Eye (tissue), 1 donor: ENCODE measurements at regions not wholly inside any gene's neighbourhood (a gene's known extent, or its start where the extent isn't known, plus 50 kb on each side); places are given as distances from the start of the nearest gene placed in this dataset.
"Not testable (repeated sequence)": the region's sequence is repeated elsewhere in the genome, so short reads cannot be mapped to it uniquely, and the experiment has no call there.

Experiments used
- DNase-seq: peaks from one replicate; pipeline ENCODE4 v3.0.0-alpha.2; 2015

DNA sequence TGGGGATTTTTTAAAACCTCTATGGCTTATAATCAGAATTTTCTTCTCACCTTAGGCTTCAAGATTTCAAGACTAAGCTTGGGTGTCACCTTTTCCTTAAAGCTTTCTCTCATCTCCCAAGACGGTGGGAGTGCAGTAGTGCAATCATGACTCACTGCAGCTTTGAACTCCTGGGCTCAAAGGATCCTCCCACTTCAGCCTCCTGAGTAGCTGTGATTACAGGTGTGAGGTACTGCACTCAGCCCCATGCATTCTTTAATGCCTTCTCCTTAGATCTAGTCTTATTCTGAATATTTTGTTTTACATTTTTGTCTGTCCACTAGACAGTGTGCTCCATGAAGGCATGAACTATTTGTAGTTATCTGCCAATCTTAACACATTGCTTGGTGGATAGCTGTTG is 55.7 kb upstream of the FAT3 start:
- no peak for DNase-seq

DNA sequence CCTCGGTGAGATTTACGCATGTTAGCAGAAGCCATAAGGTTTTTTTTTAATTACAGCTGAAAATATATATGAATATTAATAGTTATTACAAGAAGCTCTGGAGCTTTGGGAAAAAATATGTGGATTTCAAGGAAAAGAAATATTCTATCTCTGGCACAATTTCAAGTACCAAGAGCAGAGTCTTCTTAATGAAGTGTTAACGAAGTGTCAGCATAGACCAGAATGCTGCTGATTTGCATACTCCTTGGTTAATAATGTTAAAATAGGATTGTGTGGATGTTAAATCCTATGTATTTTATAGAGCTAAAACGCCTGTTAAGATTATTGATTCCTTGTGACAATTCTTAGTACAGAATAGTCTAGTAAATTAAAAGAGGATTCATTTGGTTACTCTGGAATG is 57.0 kb upstream of the FAT3 start:
- no peak for DNase-seq

GRCh38 chr11:92166335-92166734 is 58.3 kb upstream of the FAT3 start:
- DNase-seq, result no peak

- DNase-seq, result no peak
Observed at GRCh38 chr11:92163879-92164278, 60.7 kb upstream of the FAT3 start.

- DNase-seq, result no peak
Observed at GRCh38 chr11:92162776-92163175, 61.8 kb upstream of the FAT3 start.

DNA sequence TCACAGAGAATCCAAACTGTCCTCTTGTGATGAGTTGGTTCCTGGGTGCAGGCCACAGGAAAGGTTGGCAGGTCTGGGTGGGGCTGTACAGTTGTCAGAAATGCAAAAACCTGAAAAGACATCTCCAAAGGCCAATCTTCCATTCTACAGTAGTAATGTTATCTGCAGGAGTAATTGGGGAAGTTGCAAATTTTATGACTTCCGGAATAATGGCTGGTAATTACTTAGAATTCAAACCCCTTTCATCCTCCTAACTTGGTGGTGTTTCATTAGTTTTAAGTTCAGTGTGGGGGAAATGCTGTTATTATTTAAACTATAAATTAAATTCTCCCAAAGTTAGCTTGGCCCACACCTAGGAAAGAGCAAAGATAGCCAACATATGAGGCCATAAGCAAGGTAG is 64.7 kb upstream of the FAT3 start:
- no peak for DNase-seq

DNA sequence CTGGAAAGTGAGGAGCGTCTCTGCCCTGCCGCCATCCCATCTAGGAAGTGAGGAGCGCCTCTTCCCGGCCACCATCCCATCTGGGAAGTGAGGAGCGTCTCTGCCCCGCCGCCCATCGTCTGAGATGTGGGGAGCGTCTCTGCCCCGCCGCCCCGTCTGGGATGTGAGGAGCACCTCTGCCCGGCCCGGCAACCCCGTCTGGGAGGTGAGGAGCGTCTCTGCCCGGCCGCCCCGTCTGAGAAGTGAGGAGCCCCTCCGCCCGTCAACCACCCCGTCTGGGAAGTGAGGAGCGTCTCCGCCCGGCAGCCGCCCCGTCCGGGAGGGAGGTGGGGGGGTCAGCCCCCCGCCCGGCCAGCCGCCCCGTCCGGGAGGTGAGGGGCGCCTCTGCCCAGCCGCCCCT is 67.2 kb upstream of the FAT3 start:
- not testable (repeated sequence) for DNase-seq

DNA sequence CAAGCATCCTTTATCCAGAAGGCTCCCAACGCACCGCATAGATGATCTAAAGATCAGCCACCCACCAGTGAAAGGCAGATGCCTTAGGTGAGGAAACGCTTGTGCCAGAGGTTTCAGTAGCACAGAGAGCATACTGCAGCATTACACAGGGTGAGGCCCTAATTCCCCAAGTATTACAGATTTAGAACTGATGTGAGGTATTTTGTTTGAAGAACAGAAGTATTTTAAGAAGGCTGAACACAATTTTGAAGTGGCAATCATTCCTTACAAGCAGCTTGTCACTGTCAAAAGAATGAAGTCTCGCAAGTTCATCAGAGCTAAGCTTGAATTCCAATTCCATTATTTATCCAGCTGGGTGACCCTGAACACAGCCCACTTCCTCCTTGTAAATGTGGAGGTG is 70.0 kb upstream of the FAT3 start:
- peak; percentile 6 for DNase-seq

- DNase-seq, result no peak
Observed at GRCh38 chr11:92154110-92154509, 70.5 kb upstream of the FAT3 start.

- no peak for DNase-seq
Observed at GRCh38 chr11:92153542-92153941, 71.1 kb upstream of the FAT3 start.

GRCh38 chr11:92152245-92152644 is 72.4 kb upstream of the FAT3 start:
- no peak for DNase-seq

GRCh38 chr11:92149996-92150395 is 74.6 kb upstream of the FAT3 start:
- no peak for DNase-seq

- DNase-seq, result no peak
Observed at GRCh38 chr11:92141725-92142124, 82.9 kb upstream of the FAT3 start.

DNA sequence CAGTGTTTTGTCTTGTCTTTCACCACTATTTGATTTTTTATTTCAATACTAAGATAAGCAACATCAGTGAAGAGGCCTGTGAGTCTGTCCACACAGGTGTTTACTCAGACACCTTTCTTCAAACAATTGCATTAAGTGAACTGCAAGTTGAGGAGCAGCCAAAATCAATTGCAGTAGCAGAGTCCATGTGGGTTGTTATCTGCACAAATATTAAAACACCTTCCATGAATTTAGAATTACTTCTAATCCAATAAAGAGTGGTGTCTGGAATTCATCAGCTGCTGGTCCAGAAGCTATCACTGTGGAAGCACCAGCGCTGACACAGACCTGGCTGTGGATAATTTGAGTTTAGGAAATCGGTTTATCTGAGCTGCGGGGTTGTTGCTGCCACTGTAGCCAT is 83.5 kb upstream of the FAT3 start:
- DNase-seq, result no peak

GRCh38 chr11:92140021-92140420 is 84.6 kb upstream of the FAT3 start:
- DNase-seq, result no peak

DNA sequence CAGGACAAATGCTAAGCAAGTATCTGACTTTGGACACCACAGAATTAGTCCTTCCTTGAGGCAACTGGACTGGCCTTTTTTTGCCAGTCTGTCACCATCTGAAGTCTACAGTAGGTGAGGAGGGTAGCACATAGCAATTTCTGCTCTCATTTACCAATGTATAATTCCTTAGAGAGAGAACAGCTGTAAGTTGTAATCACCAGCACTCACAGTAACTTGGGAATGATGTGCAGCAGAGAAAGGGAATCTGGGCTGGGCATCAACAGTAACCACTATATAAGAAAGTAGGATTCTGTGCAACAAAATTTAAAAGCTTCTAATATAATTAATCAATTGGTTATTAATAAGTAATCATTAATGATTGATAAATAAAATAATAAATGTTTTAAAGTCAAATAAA is 86.3 kb upstream of the FAT3 start:
- DNase-seq, result no peak

- DNase-seq, result no peak
Observed at GRCh38 chr11:92137747-92138146, 86.9 kb upstream of the FAT3 start.

- no peak for DNase-seq
Observed at GRCh38 chr11:92136797-92137196, 87.8 kb upstream of the FAT3 start.

DNA sequence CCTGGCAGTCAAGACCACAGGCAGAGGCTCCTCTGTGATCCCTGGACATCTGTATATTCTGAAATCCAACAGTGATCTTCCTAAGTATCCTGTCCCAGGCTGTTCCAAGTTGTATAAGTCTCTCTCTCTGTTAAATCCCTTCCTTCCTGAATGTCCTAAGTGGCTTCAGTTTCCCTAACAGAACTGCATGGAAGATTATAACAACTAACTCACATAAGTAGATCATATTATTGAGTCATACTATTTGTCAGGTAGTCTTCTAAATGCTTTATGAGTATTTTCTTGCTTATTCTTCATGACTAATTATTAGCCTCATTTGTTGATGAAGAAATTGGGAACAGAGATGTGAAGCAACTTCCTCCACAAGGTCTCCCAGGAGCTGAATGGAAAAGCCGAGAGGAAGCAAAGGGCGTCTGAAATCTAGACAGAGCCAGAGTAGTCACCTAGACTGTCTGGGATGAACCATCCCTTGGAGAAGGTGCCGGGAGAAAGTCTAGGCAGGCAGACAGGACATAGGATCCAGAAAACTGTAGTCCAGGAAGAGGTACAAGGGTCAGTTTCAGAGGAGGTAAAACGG is 93.2 kb upstream of the FAT3 start:
- DNase-seq, result no peak

GRCh38 chr11:92130421-92130831 is 94.2 kb upstream of the FAT3 start:
- no peak for DNase-seq

DNA sequence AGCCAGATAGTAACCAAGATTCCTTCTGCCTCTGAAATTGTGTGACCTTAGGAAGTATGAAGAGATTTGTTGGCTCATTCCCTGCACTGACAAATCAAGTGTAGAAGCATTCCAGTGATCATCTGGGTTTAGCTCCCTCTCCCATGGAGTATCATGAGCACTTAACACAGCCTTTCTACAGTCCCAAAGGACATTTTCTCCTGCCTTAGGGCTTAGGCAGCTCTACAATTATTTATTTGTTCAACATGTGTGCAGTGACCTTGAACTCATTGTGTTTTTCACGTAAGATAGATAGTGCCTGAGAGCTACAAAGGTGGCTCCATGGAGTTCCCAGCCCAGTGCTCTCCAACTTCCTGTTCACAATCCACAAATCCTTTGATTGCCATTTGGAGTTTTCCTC is 94.8 kb upstream of the FAT3 start:
- DNase-seq, result peak; percentile 71

DNA sequence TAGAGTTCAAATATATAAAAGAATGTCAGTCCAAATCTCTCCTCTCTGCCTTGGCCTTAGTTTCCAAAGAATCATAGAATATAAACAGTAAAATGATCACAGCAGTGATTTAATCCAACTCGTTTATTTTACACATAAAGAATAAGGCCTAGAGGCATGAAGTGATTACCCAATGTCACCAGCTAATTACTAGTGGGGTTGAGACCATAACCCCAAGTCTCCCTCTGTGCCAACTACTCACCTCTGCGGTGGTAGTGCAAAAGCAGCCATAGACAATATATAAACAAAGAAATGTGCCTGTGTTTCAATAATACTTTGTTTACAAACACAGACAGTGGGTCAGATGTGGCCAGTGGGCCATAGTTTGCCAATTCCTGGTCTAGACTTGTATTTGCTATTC is 96.6 kb upstream of the FAT3 start:
- DNase-seq, result no peak

GRCh38 chr11:92125321-92125720 is 99.3 kb upstream of the FAT3 start:
- no peak for DNase-seq

DNA sequence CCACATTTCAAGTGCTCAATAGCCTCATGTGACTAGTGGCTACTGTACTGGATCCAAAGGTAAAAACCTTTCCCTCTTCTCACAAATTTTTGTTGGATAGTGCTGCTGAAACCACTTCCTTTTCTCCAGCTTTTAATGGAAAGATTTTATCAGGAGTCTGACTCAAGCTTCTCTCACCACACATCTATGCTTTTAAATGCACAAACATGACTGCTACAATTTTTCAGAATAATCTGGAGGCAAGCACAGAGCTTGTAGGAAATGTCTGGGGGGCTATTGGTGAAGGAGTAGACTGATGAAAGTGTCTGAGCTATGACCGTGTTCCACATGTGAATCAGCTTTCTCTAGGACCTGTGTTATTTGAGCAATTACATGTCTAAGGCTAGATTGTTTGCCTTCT is 101.1 kb upstream of the FAT3 start:
- DNase-seq, result no peak

DNA sequence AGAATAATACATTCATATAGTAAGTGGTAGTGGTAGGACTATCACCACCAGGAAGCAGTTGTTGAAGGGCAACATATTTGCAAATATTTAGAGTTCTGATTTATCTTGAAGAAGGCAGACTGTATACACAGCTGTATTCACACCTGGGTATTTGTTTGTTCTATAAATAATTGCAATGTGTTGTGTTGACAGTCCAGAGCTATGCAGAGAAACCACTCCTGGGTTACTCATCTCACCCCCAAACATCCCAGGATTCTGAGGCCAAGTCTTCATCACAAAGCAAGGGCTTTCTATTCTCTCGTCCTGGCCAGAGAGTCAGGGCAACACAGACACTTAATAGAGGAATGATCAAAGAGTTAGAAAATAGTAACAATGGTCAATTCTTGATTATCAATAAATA is 102.1 kb upstream of the FAT3 start:
- no peak for DNase-seq

DNA sequence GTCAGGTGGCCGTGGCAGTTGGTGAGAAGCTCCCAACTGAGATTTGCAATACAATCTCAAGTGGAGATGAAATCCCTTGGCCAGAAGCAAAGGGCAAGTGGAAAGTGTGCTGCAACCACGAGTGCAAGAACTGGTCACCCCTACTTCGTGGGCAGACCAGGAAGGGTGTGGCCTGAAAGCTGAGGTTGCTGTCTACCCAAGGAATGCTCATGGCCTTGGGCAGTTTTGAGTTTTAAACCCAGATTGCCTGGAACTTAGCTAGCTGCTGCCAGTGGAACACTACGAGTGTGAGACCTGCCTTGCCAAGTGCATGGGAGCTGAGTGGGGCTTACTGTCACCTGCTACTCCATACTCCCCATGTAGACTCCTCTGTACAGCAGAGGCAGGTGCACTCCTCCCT is 113.3 kb upstream of the FAT3 start:
- no peak for DNase-seq
